Esophagus squamous epithelium (tissue), 4 donors: ENCODE measurements at regions not wholly inside any gene's neighbourhood (a gene's known extent, or its start where the extent isn't known, plus 50 kb on each side); places are given as distances from the start of the nearest gene placed in this dataset.

Experiments used
- POLR2A ChIP-seq, 4 donors: fragments of 450-650 bp; IDR thresholded peaks; one replicate each; pipeline ENCODE4 v1.6.1; 2017; ENCODE audit warnings: antibody characterized with exemption in 4 of 4, mild to moderate bottlenecking in 4 of 4, moderate library complexity in 3 of 4
- TF ChIP-seq, protein P1 (sequence below), 6 experiments: fragments of 450-650 bp in 4 of 6; fragments of 200-600 bp in 2 of 6; sonication (generic) in 2 of 6; IDR thresholded peaks; one replicate each; pipeline ENCODE4 v1.5.1; 2016 to 2019; ENCODE audit warnings: antibody characterized with exemption in 6 of 6, mild to moderate bottlenecking in 4 of 6, moderate library complexity in 4 of 6

- TF ChIP-seq, protein P1, sequence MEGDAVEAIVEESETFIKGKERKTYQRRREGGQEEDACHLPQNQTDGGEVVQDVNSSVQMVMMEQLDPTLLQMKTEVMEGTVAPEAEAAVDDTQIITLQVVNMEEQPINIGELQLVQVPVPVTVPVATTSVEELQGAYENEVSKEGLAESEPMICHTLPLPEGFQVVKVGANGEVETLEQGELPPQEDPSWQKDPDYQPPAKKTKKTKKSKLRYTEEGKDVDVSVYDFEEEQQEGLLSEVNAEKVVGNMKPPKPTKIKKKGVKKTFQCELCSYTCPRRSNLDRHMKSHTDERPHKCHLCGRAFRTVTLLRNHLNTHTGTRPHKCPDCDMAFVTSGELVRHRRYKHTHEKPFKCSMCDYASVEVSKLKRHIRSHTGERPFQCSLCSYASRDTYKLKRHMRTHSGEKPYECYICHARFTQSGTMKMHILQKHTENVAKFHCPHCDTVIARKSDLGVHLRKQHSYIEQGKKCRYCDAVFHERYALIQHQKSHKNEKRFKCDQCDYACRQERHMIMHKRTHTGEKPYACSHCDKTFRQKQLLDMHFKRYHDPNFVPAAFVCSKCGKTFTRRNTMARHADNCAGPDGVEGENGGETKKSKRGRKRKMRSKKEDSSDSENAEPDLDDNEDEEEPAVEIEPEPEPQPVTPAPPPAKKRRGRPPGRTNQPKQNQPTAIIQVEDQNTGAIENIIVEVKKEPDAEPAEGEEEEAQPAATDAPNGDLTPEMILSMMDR (IDR thresholded peaks at IDR 0.05) = no peak
- no peak for TF ChIP-seq POLR2A (IDR thresholded peaks at IDR 0.05)
Observed at GRCh38 chr4:33975995-33976394, 2268.3 kb downstream of the ARAP2 start.
